HG02610 (cell line): ENCODE measurements at regions not wholly inside any gene's neighbourhood (a gene's known extent, or its start where the extent isn't known, plus 50 kb on each side); places are given as distances from the start of the nearest gene placed in this dataset.

ENCODE experiments used
- ATAC-seq: cut with Tn5 transposase; IDR thresholded peaks from one replicate; pipeline ENCODE4 v1.9.1; 2021; ENCODE audit warnings: mild to moderate bottlenecking, moderate library complexity; ENCODE audit not compliant: unreplicated experiment

DNA sequence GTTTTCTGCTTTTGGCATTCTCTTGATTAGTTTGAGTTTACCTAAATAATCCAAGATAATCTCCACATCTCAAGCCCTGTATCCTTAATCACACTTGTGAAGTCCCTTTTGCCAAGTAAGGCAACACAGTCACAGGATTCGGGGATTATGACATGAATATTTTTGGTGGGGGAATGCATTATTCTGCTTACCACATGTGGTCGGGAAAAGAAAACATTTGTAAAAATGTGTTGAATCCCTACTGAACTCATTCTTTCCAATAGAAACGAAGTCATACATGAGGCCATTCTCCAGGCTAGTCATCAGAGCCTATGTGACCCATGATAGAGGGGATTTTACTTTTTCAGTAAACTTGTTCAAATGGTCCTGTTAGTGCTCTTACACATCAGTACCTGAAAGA is 58.5 kb upstream of the PRICKLE1 start:
- ATAC-seq: no peak

DNA sequence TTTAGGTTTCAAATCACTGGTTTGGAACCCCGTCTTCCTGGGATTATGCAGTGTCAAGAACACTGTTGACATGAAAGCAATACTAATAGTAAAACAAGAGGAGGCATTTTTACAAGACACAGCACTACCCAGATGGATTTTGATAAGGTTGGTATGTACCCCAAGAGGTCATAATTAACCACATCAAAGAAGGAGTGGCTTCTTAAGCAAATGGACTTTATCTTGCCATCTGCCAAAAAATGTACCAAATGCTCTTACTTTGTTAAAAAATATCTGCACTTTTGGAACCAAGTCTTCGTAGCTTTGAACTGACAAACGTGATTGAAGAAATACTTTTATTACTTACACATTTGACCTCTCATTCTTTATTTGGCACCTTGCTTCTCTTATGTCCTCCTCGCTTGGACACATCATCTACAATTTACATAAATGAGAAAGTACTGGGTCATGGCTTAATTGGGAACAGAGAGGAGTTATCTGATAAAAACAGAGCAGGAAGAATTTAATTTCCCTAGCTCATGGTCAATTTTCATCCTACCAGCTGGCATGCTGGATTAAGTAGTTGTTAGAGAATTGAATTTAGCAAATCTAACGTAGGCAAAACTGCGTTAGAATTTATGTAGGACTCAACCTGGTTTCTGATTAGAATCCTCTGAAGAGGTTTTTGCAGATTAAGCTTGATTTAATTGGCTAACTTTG is 54.5 kb upstream of the PRICKLE1 start:
- ATAC-seq: no peak

DNA sequence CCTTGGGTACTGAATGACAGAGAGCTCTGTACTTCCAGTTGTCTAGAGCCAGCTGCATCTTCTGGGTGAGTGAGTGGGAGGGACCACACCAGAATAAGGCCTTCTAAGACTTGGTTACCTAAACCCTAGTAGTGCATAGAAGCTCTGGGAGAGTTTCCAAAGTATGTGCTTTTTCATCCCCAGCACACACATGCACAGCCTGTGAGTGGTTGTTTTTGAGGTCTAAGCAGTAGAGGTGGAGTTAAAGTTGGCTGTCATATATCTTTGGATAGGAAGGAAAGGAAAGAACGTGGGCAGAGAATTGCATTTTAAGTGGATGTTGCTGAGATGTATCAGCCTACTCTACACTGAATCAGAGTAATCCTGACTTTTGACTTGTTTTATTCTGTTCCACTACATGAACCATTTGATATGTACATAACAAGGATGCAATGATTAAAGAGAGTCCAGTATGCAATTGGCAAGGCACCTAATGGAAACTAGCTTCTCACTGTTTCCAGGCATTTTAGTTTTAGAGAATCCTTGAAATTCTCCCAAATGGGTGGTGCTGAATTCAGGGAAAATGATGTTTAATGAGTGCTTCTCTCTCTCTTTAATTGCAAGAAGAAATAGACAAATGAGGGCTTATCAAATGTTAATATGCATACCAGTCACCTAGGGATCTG is 51.8 kb upstream of the PRICKLE1 start:
- no peak for ATAC-seq

- no peak for ATAC-seq
Observed at GRCh38 chr12:42640391-42640790, 50.8 kb upstream of the PRICKLE1 start.

DNA sequence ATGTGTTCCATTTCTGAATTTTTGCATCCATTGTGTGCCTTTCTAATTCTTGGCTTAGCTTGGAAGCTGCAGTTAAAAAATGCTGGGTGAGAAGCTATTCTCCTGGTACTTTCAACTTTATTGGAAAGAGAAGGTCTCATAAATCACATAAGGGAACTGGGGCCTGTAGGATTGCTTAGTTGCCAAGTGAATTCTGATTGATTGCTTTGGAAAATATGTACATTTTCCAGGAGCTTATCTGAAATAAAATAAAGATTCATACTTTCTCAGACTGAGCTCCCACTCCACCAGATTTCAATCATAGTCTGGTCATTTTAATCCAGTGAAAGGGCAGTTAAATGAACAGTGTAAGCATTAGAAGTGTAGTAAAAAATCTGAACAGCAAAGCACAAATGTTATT is 50.0 kb upstream of the PRICKLE1 start:
- ATAC-seq: no peak
